NCI-H2107 treated with DMSO at 0.1 percent for 48 hours (cell line): ENCODE measurements at regions not wholly inside any gene's neighbourhood (a gene's known extent, or its start where the extent isn't known, plus 50 kb on each side); places are given as distances from the start of the nearest gene placed in this dataset.
A peak's percentile ranks its signal among the peaks of the same experiment; 100 is the strongest.
"Not testable (repeated sequence)": the region's sequence is repeated elsewhere in the genome, so short reads cannot be mapped to it uniquely, and the experiment has no call there.

Experiments
- DNase-seq: peaks from one replicate; lab custom pipeline; 2025; ENCODE audit not compliant: unreplicated experiment; lab: John Stamatoyannopoulos, UW

GRCh38 chr3:29011966-29012365, 268.9 kb upstream of the RBMS3 start:
- no peak for DNase-seq

GRCh38 chr3:29022976-29023375, 257.9 kb upstream of the RBMS3 start:
- DNase-seq: no peak

- DNase-seq: no peak
Measured at GRCh38 chr3:29026286-29026685, 254.6 kb upstream of the RBMS3 start.

GRCh38 chr3:29026959-29027358, 253.9 kb upstream of the RBMS3 start:
- DNase-seq: no peak

- DNase-seq: not testable (repeated sequence)
Measured at GRCh38 chr3:29031175-29031574, 249.7 kb upstream of the RBMS3 start.

GRCh38 chr3:29033511-29033910, 247.4 kb upstream of the RBMS3 start:
- no peak for DNase-seq

- DNase-seq: no peak
Measured at GRCh38 chr3:29050155-29050554, 230.7 kb upstream of the RBMS3 start.

- DNase-seq: no peak
Measured at GRCh38 chr3:29057326-29057725, 223.5 kb upstream of the RBMS3 start.

- peak; percentile 17 for DNase-seq
Measured at GRCh38 chr3:29064085-29064484, 216.8 kb upstream of the RBMS3 start.

GRCh38 chr3:29065211-29065785, 215.6 kb upstream of the RBMS3 start:
- DNase-seq: peak; percentile 79

GRCh38 chr3:29067007-29067406, 213.9 kb upstream of the RBMS3 start:
- DNase-seq: no peak

GRCh38 chr3:29070959-29071634, 209.8 kb upstream of the RBMS3 start:
- no peak for DNase-seq

- DNase-seq: no peak
Measured at GRCh38 chr3:29072611-29073010, 208.3 kb upstream of the RBMS3 start.

- no peak for DNase-seq
Measured at GRCh38 chr3:29077356-29077755, 203.5 kb upstream of the RBMS3 start.

- no peak for DNase-seq
Measured at GRCh38 chr3:29079358-29079757, 201.5 kb upstream of the RBMS3 start.

- no peak for DNase-seq
Measured at GRCh38 chr3:29080967-29081366, 199.9 kb upstream of the RBMS3 start.

GRCh38 chr3:29083081-29083480, 197.8 kb upstream of the RBMS3 start:
- DNase-seq: no peak

- DNase-seq: no peak
Measured at GRCh38 chr3:29083676-29084075, 197.2 kb upstream of the RBMS3 start.

- DNase-seq: no peak
Measured at GRCh38 chr3:29088579-29088978, 192.3 kb upstream of the RBMS3 start.

GRCh38 chr3:29090912-29091597, 189.8 kb upstream of the RBMS3 start:
- DNase-seq: no peak

- no peak for DNase-seq
Measured at GRCh38 chr3:29091599-29092189, 189.2 kb upstream of the RBMS3 start.

GRCh38 chr3:29092348-29092747, 188.5 kb upstream of the RBMS3 start:
- no peak for DNase-seq
